AG04450 (cell line): ENCODE measurements at regions not wholly inside any gene's neighbourhood (a gene's known extent, or its start where the extent isn't known, plus 50 kb on each side); places are given as distances from the start of the nearest gene placed in this dataset.

Source experiments
- CTCF ChIA-PET: fragments of 300-600, 350-600 bp; formaldehyde crosslinking; extraction: SDS; loops from one replicate; lab custom pipeline; 2022; ENCODE audit warnings: antibody characterized with exemption, inconsistent platforms; lab: Charles Lee
- POLR2A ChIA-PET: fragments of 350-600 bp; formaldehyde crosslinking; extraction: SDS; loops from one replicate; lab custom pipeline; 2021; ENCODE audit warnings: antibody characterized with exemption, inconsistent platforms; lab: Yijun Ruan, JAX
- DNase-seq: peaks from one replicate; pipeline ENCODE4 v3.0.0-alpha.2; 2011; ENCODE audit warnings: low read depth, low spot score
- H3K27ac ChIP-seq: one replicate; pipeline ENCODE4 v1.5.1; 2012; ENCODE audit warnings: low read depth, low read length, control low read depth
- H3K27me3 ChIP-seq: one replicate; pipeline ENCODE4 v1.6.0; 2012; ENCODE audit warnings: low read length; ENCODE audit not compliant: control insufficient read depth, insufficient read depth
- H3K4me3 ChIP-seq: 2 replicates; pipeline ENCODE4 v1.5.1; 2011; ENCODE audit warnings: mild to moderate bottlenecking, low read depth, low read length, control low read depth
- H3K9me3 ChIP-seq: 2 replicates; pipeline ENCODE4 v1.5.1; 2012; ENCODE audit warnings: low read length; ENCODE audit not compliant: control insufficient read depth, insufficient read depth
- TF ChIP-seq, protein P1 (sequence below): IDR thresholded peaks from 2 replicates; pipeline ENCODE4 v1.5.1; 2011; ENCODE audit warnings: low read depth, low read length, control low read depth, inconsistent platforms

DNA sequence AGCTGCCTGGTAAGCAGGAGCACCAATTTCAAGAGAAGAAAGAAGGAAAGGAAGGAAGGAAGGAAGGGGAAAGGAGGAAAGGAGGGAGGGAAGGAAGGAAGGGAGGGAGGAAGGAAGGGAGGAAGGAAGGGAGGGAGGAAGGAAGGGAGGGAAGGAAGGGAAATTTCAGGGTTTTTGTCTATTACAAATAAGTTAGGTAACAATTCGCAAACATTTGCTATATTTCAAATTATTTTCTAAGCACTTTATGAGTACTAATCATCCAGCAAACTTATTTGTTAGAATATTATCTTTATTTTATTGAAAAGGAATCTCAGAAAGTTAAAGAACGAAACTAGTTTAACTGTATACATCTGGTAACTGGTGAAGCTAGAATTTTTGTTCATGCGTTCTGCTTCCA is 921.7 kb downstream of the TBL1XR1 start:
- TF ChIP-seq, protein P1, sequence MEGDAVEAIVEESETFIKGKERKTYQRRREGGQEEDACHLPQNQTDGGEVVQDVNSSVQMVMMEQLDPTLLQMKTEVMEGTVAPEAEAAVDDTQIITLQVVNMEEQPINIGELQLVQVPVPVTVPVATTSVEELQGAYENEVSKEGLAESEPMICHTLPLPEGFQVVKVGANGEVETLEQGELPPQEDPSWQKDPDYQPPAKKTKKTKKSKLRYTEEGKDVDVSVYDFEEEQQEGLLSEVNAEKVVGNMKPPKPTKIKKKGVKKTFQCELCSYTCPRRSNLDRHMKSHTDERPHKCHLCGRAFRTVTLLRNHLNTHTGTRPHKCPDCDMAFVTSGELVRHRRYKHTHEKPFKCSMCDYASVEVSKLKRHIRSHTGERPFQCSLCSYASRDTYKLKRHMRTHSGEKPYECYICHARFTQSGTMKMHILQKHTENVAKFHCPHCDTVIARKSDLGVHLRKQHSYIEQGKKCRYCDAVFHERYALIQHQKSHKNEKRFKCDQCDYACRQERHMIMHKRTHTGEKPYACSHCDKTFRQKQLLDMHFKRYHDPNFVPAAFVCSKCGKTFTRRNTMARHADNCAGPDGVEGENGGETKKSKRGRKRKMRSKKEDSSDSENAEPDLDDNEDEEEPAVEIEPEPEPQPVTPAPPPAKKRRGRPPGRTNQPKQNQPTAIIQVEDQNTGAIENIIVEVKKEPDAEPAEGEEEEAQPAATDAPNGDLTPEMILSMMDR, result no peak
- Histone ChIP-seq H3K27ac (no peak overlapping the region), H3K9me3 (no peaks in the 10 kb centered on the region), H3K4me3 (no peak overlapping the region), H3K27me3 (no peaks in the 10 kb centered on the region)
- ChIA-PET CTCF (no interaction called here), POLR2A (no interaction called here)
- no peak for DNase-seq

DNA sequence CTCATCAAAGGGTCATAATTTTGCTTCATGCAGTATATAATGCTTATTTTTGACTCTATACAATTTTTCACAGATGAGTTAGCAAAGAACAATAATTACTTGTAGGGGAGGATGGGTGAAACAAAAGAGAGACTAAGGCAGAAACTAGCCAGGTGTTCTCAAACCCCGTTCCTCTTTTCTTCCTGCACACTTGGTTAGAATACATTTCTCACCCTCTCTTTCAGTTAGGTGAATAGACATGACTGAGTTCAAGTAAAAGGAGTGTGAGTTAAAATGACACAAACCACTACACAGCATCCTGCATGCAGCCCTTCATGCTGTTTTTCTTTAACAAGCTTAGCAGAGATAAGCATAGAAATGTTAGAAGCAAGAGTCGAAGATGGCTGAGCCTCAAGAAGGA is 922.2 kb downstream of the TBL1XR1 start:
- H3K4me3 ChIP-seq, result no peak overlapping the region
- ChIA-PET POLR2A (no interaction called here), CTCF (no interaction called here)
- H3K27me3 ChIP-seq, result no peaks in the 10 kb centered on the region
- no peaks in the 10 kb centered on the region for H3K9me3 ChIP-seq
- no peak for DNase-seq
- TF ChIP-seq, protein P1, result no peak
- no peak overlapping the region for H3K27ac ChIP-seq

DNA sequence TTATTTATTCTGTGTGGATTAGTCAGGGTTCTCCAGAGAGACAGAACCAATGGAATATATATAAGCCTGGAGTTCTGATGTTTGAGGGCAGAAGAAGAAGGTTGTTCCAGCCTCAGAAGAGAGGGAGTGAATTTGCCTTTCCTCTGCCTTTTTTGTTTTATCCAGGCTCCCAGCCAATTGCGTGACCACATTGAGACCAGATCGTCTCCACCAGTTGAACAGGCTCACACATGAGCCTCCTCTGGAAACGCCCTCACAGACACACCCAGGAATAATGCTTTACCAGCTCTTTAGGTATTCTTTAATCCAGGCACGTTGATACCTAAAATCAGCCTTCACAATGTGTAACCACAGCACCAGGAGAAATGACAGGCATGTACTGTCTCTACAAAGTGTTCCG is 923.1 kb downstream of the TBL1XR1 start:
- H3K4me3 ChIP-seq, result no peak overlapping the region
- no peak for DNase-seq
- ChIA-PET CTCF (no interaction called here), POLR2A (no interaction called here)
- H3K27ac ChIP-seq, result no peak overlapping the region
- no peaks in the 10 kb centered on the region for H3K9me3 ChIP-seq
- TF ChIP-seq, protein P1, result no peak
- no peaks in the 10 kb centered on the region for H3K27me3 ChIP-seq

DNA sequence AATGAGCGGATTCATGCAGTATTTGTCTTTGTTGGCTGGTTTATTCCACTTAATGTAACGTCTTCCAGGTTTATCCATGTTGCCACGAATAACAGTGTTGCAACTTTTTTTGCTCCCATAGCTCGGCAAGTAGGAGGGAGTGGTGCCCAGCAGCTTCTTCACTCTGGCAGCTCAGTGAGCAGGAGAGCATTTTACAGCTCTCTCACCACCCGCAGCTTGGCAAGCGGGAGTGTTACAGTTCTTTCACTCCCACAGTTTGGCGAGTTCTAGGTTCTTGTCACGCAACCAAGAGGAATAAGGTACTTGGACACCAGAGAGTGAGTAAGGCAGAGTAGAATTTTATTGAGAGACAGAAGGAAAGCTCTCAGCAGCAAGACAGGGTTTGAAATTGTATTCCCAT is 935.2 kb downstream of the TBL1XR1 start:
- Histone ChIP-seq H3K27ac (no peak overlapping the region), H3K27me3 (no peaks in the 10 kb centered on the region), H3K4me3 (no peak overlapping the region), H3K9me3 (no peaks in the 10 kb centered on the region; the same call in none of the 2 replicates)
- TF ChIP-seq, protein P1, result no peak
- DNase-seq, result no peak
- CTCF ChIA-PET, result no interaction called here
- POLR2A ChIA-PET, result no interaction called here

DNA sequence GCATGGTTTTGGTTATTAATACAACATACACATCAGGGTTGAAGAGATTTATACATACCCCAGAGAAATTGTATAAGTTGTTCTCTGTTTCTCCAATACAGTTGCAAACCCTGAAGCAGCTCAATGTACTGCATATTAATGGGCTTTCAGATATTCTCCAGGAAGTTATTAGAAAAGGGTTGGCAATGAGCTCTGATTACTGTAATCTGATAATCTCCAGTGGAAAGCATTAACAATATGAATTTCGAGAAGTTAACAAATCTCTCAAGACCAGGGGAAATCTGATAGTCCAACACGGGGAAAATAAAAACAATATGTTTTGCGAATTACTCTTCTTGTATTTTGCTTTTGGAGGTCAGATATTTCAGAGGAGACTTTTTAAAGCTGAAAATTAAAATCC is 950.1 kb downstream of the TBL1XR1 start:
- CTCF ChIA-PET, result no interaction called here
- TF ChIP-seq, protein P1, result no peak
- Histone ChIP-seq H3K27me3 (no peaks in the 10 kb centered on the region), H3K27ac (no peak overlapping the region), H3K9me3 (no peaks in the 10 kb centered on the region), H3K4me3 (no peak overlapping the region)
- no peak for DNase-seq
- POLR2A ChIA-PET, result no interaction called here
